ENCODE measurements at regions not wholly inside any gene's neighbourhood (a gene's known extent, or its start where the extent isn't known, plus 50 kb on each side); places are given as distances from the start of the nearest gene placed in this dataset.

DNA sequence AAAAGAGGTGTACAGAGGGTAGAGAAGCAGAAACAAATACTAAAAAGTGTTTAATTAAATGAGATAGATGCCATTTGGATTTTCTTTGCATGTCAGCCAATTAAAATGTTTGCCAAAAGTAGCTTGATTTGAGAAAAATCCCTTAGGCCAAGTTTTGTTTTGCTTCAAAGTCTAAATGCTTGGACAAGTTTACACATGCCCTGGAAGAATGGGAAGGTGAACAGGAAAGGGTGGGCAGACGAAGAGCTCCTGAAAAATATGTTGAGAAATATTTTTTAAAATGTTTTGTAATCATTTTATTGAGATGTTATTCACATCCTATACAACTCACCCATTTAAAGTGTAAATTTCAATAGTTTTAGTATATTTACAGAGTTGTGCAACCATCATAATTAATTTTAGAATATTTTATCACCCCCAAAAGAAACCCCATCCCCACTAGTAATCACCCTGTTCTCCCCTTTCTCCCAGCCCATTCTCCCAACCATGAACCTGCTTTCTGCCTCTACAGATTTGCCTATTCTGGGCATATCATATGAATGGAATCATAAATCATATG is 98.5 kb upstream of the ANK3 start:
- DNase-seq (ENCODE audit: low spot score): no peak
- in situ Hi-C loops (cut with MboI; ENCODE audit: low sequenced_read_pairs, unreplicated experiment): no loop called here
- TF ChIP-seq, protein P1, sequence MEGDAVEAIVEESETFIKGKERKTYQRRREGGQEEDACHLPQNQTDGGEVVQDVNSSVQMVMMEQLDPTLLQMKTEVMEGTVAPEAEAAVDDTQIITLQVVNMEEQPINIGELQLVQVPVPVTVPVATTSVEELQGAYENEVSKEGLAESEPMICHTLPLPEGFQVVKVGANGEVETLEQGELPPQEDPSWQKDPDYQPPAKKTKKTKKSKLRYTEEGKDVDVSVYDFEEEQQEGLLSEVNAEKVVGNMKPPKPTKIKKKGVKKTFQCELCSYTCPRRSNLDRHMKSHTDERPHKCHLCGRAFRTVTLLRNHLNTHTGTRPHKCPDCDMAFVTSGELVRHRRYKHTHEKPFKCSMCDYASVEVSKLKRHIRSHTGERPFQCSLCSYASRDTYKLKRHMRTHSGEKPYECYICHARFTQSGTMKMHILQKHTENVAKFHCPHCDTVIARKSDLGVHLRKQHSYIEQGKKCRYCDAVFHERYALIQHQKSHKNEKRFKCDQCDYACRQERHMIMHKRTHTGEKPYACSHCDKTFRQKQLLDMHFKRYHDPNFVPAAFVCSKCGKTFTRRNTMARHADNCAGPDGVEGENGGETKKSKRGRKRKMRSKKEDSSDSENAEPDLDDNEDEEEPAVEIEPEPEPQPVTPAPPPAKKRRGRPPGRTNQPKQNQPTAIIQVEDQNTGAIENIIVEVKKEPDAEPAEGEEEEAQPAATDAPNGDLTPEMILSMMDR (IDR thresholded peaks at IDR 0.05; ENCODE audit: borderline replicate concordance, control extremely low read depth, extremely low read depth, insufficient read depth, missing control alignments): no peak

- DNase-seq (ENCODE audit: low spot score): no peak
- in situ Hi-C loops (cut with MboI; ENCODE audit: low sequenced_read_pairs, unreplicated experiment): no loop called here
- TF ChIP-seq, protein P1 (IDR thresholded peaks at IDR 0.05; ENCODE audit: borderline replicate concordance, control extremely low read depth, extremely low read depth, insufficient read depth, missing control alignments): no peak
Observed at GRCh38 chr10:60487543-60487942, 97.9 kb upstream of the ANK3 start.

DNA sequence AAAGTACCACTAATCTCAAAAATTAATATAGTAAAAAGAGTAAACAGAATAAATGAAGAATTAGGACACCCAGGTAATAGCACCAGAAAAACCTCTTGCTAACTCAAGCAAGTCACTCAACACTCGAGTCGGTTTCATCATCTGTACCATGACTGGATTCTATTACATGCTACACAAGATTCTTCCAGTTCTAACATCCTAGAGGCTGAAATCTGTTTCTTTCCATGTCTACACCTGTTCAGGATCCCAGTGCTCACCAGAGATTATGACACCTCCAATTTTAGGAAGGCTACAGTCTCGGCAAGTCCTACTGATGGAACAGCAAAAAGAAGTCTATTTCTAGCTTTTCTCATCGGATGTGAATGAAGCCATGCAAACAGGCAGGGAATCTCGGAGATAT is 95.3 kb upstream of the ANK3 start:
- TF ChIP-seq, protein P1 (IDR thresholded peaks at IDR 0.05; ENCODE audit: borderline replicate concordance, control extremely low read depth, extremely low read depth, insufficient read depth, missing control alignments): no peak
- in situ Hi-C loops (cut with MboI; ENCODE audit: low sequenced_read_pairs, unreplicated experiment): no loop called here
- no peak for DNase-seq (ENCODE audit: low spot score)

DNA sequence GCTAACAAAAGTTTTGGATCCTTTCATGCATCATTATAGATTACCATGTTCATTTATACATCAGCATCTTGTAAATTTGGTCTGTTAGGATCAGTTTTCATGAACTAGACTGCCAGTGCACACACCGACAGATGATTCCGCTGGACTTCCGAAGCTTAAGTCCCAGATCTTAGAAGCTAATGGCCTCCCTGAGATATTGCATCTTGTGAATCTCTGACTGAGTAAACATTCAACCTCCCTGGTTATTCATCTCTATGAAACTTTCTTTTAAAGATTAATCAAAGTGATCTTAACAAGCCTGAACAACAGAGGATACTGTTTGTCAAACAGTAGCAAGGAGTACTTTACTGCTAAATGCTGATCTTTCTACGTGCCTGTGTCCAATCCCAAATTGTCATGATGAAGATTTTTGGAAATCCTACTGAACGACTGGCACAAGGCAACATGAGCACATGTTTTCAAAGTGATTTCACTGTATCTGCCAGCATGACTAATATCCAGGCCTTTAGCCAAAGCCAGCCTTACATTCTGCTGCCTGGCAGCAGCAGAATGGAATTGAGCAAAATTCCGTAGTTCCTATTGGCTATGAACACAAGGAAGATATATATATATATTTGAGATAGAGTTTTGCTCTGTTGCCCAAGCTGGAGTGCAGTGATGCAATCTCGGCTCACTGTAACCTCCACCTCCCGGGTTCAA is 91.3 kb upstream of the ANK3 start:
- TF ChIP-seq, protein P1 (IDR thresholded peaks at IDR 0.05; ENCODE audit: borderline replicate concordance, control extremely low read depth, extremely low read depth, insufficient read depth, missing control alignments): no peak
- in situ Hi-C loops (cut with MboI; ENCODE audit: low sequenced_read_pairs, unreplicated experiment): no loop called here
- no peak for DNase-seq (ENCODE audit: low spot score)

GRCh38 chr10:60479305-60480020 is 89.8 kb upstream of the ANK3 start:
- in situ Hi-C loops (cut with MboI; ENCODE audit: low sequenced_read_pairs, unreplicated experiment): no loop called here
- TF ChIP-seq, protein P1 (IDR thresholded peaks at IDR 0.05; ENCODE audit: borderline replicate concordance, control extremely low read depth, extremely low read depth, insufficient read depth, missing control alignments): no peak
- DNase-seq (ENCODE audit: low spot score): no peak

GRCh38 chr10:60476451-60476850 is 86.8 kb upstream of the ANK3 start:
- in situ Hi-C loops (cut with MboI; ENCODE audit: low sequenced_read_pairs, unreplicated experiment): no loop called here
- no peak for DNase-seq (ENCODE audit: low spot score)
- TF ChIP-seq, protein P1 (IDR thresholded peaks at IDR 0.05; ENCODE audit: borderline replicate concordance, control extremely low read depth, extremely low read depth, insufficient read depth, missing control alignments): no peak
